Prostate gland (tissue), 2 donors: ENCODE measurements at regions not wholly inside any gene's neighbourhood (a gene's known extent, or its start where the extent isn't known, plus 50 kb on each side); places are given as distances from the start of the nearest gene placed in this dataset.

Source experiments
- CTCF ChIP-seq, 4 experiments: fragments of 200-600 bp in 2 of 4; fragments of 450-650 bp in 2 of 4; sonication (generic) in 2 of 4; IDR thresholded peaks; 1 replicate in 3 of 4; 2 replicates in 1 of 4; pipeline ENCODE4 v1.5.1; 2016 to 2019; ENCODE audit warnings: antibody characterized with exemption in 4 of 4, mild to moderate bottlenecking in 2 of 4, moderate library complexity in 2 of 4
- POLR2A ChIP-seq: fragments of 450-650 bp; IDR thresholded peaks from one replicate; pipeline ENCODE4 v1.6.1; 2016; ENCODE audit warnings: antibody characterized with exemption, mild to moderate bottlenecking
- POLR2AphosphoS5 ChIP-seq: sonication (generic); formaldehyde crosslinking; IDR thresholded peaks from one replicate; pipeline ENCODE4 v1.6.1; 2017; ENCODE audit warnings: antibody characterized with exemption

- no peak for TF ChIP-seq CTCF (IDR thresholded peaks at IDR 0.05)
- TF ChIP-seq POLR2A, result no peak
- TF ChIP-seq POLR2AphosphoS5, result no peak
These were observed 89.3 kb upstream of the KLF3 start for GRCh38 chr4:38574559-38575333.
